ENCODE measurements at regions not wholly inside any gene's neighbourhood (a gene's known extent, or its start where the extent isn't known, plus 50 kb on each side); places are given as distances from the start of the nearest gene placed in this dataset.

- TF ChIP-seq EZH2 (IDR thresholded peaks at IDR 0.05; ENCODE audit: borderline replicate concordance, insufficient read depth, low read length, poor library complexity, severe bottlenecking): no peak
- TF ChIP-seq POLR2AphosphoS5 (IDR thresholded peaks at IDR 0.05): no peak
- TF ChIP-seq TAF1 (IDR thresholded peaks at IDR 0.05; ENCODE audit: low read depth): no peak
Observed at GRCh38 chr6:16834242-16834641, 73.0 kb upstream of the ATXN1 start (continued).

GRCh38 chr6:16832721-16833120, 71.5 kb upstream of the ATXN1 start:
- Histone ChIP-seq H4K20me1 (ENCODE audit: insufficient read depth) (no peaks in the 10 kb centered on the region), H3K4me2 (ENCODE audit: low read length) (no peak overlapping the region), H3K4me3 (ENCODE audit: low read length) (no peak overlapping the region), H3K79me2 (replicated peaks; ENCODE audit: insufficient read depth, low read length) (no peaks in the 10 kb centered on the region), H3K9ac (ENCODE audit: low read length) (no peak overlapping the region), H3K27ac (ENCODE audit: low read length) (no peak overlapping the region), H3K9me3 (ENCODE audit: low read length) (no peaks in the 10 kb centered on the region), H3K9me2 (ENCODE audit: insufficient read depth, low read length) (no peaks in the 10 kb centered on the region), H3K36me3 (ENCODE audit: insufficient read depth, low read length) (no peaks in the 10 kb centered on the region), H3K27me3 (ENCODE audit: insufficient read depth, low read depth, low read length) (no peaks in the 10 kb centered on the region), H2AFZ (ENCODE audit: low read depth, low read length) (no peak overlapping the region), H3F3A (ENCODE audit: insufficient read depth, low read length, poor library complexity, severe bottlenecking) (peaks cover 4% of the 10 kb centered on the region)
- TF ChIP-seq MXI1 (conservative IDR thresholded peaks at IDR 0.05; ENCODE audit: poor library complexity, severe bottlenecking): no peak
- no peak for TF ChIP-seq CTCF (IDR thresholded peaks at IDR 0.05; ENCODE audit: poor library complexity, severe bottlenecking)
- TF ChIP-seq RAD21 (conservative IDR thresholded peaks at IDR 0.05): no peak
- TF ChIP-seq SMC3 (conservative IDR thresholded peaks at IDR 0.05; ENCODE audit: poor library complexity): no peak
- TF ChIP-seq TAF1 (IDR thresholded peaks at IDR 0.05; ENCODE audit: low read depth): no peak
- no peak for TF ChIP-seq EP300 (conservative IDR thresholded peaks at IDR 0.05; ENCODE audit: poor library complexity, severe bottlenecking)
- no peak for TF ChIP-seq REST (IDR thresholded peaks at IDR 0.05; ENCODE audit: borderline replicate concordance)
- no peak for TF ChIP-seq EZH2 (IDR thresholded peaks at IDR 0.05; ENCODE audit: borderline replicate concordance, insufficient read depth, low read length, poor library complexity, severe bottlenecking)
- no peak for TF ChIP-seq POLR2AphosphoS5 (IDR thresholded peaks at IDR 0.05)

GRCh38 chr6:16832043-16832567, 70.8 kb upstream of the ATXN1 start:
- Histone ChIP-seq H4K20me1 (ENCODE audit: insufficient read depth) (no peaks in the 10 kb centered on the region), H3K4me3 (ENCODE audit: low read length) (no peak overlapping the region), H3K9me2 (ENCODE audit: insufficient read depth, low read length) (no peaks in the 10 kb centered on the region), H3F3A (ENCODE audit: insufficient read depth, low read length, poor library complexity, severe bottlenecking) (peaks cover 4% of the 10 kb centered on the region), H3K36me3 (ENCODE audit: insufficient read depth, low read length) (no peaks in the 10 kb centered on the region), H3K79me2 (replicated peaks; ENCODE audit: insufficient read depth, low read length) (no peaks in the 10 kb centered on the region), H3K9ac (ENCODE audit: low read length) (no peak overlapping the region), H3K27me3 (ENCODE audit: insufficient read depth, low read depth, low read length) (no peaks in the 10 kb centered on the region), H3K4me2 (ENCODE audit: low read length) (no peak overlapping the region), H3K27ac (ENCODE audit: low read length) (no peak overlapping the region), H3K9me3 (ENCODE audit: low read length) (no peaks in the 10 kb centered on the region), H2AFZ (ENCODE audit: low read depth, low read length) (no peak overlapping the region)
- TF ChIP-seq RAD21 (conservative IDR thresholded peaks at IDR 0.05): no peak
- no peak for TF ChIP-seq SMC3 (conservative IDR thresholded peaks at IDR 0.05; ENCODE audit: poor library complexity)
- TF ChIP-seq TAF1 (IDR thresholded peaks at IDR 0.05; ENCODE audit: low read depth): no peak
- TF ChIP-seq POLR2AphosphoS5 (IDR thresholded peaks at IDR 0.05): no peak
- TF ChIP-seq REST (IDR thresholded peaks at IDR 0.05; ENCODE audit: borderline replicate concordance): no peak
- no peak for TF ChIP-seq MXI1 (conservative IDR thresholded peaks at IDR 0.05; ENCODE audit: poor library complexity, severe bottlenecking)
- TF ChIP-seq CTCF (IDR thresholded peaks at IDR 0.05; ENCODE audit: poor library complexity, severe bottlenecking): no peak
- TF ChIP-seq EP300 (conservative IDR thresholded peaks at IDR 0.05; ENCODE audit: poor library complexity, severe bottlenecking): no peak
- no peak for TF ChIP-seq EZH2 (IDR thresholded peaks at IDR 0.05; ENCODE audit: borderline replicate concordance, insufficient read depth, low read length, poor library complexity, severe bottlenecking)
